HCT116 (cell line): ENCODE measurements at regions not wholly inside any gene's neighbourhood (a gene's known extent, or its start where the extent isn't known, plus 50 kb on each side); places are given as distances from the start of the nearest gene placed in this dataset.

Experiments
- ATAC-seq: fragments of 200-7000 bp; cut with Tn5 transposase; 2 replicates; pipeline ENCODE4 v1.9.1; 2020; ENCODE audit warnings: mild to moderate bottlenecking, moderate library complexity
- BruUV-seq: library from RNA; stranded (reverse); fragments of 400-500 nt; replicated peaks from 2 replicates; lab custom pipeline; 2021; lab: Mats Ljungman, UMichigan
- CTCF ChIA-PET: fragments of 300-600 bp; sonication (Branson Sonifier 250); formaldehyde crosslinking; loops from one replicate; lab custom pipeline; 2021; ENCODE audit warnings: antibody characterized with exemption; lab: Charles Lee
- POLR2A ChIA-PET: fragments of 300-600, 350-600 bp; sonication (Branson Sonifier 250); formaldehyde crosslinking; loops from one replicate; lab custom pipeline; 2021; ENCODE audit warnings: antibody characterized with exemption; lab: Charles Lee
- RAD21 ChIA-PET, 2 experiments: fragments of 300-600 bp; sonication (Branson Sonifier 250); formaldehyde crosslinking; loops; one replicate each; lab custom pipeline; 2023; ENCODE audit warnings: low total read pairs in 2 of 2; ENCODE audit not compliant: uncharacterized antibody in 2 of 2, unreplicated experiment in 2 of 2, low non-redundant PET in 1 of 2; lab: Charles Lee
- DNase-seq: peaks from one replicate; pipeline ENCODE4 v3.0.0-alpha.2; 2010; ENCODE audit warnings: low read depth, low spot score
- H2AFZ ChIP-seq: fragments of 200-600 bp; shearing (Covaris generic), sonication (generic); 2 replicates; pipeline ENCODE4 v1.6.1; 2017; ENCODE audit warnings: low read depth, mixed run types, mixed read lengths, antibody characterized with exemption, low read length; ENCODE audit not compliant: poor library complexity, severe bottlenecking
- H3K27ac ChIP-seq: 2 replicates; pipeline ENCODE4 v1.5.1; 2012; ENCODE audit warnings: low read depth, low read length
- H3K27me3 ChIP-seq: fragments of 200-600 bp; sonication (generic); 2 replicates; pipeline ENCODE4 v1.6.1; 2016; ENCODE audit warnings: mixed run types, low read length, mixed read lengths; ENCODE audit not compliant: insufficient read depth
- H3K36me3 ChIP-seq, 2 experiments: fragments of 200-500 bp in 1 of 2; fragments of 200-600 bp in 1 of 2; sonication (Bioruptor generic) in 1 of 2; sonication (generic) in 1 of 2; 2 replicates each; pipeline versions ENCODE4 v1.5.1 to v1.6.1; 2014 to 2016; ENCODE audit warnings: low read length in 2 of 2, inconsistent platforms in 1 of 2, mixed read lengths in 1 of 2, mixed run types in 1 of 2; ENCODE audit not compliant: insufficient read depth in 2 of 2, control insufficient read depth in 1 of 2
- H3K4me1 ChIP-seq, 2 experiments: fragments of 200-600 bp in 1 of 2; sonication (generic) in 1 of 2; 2 replicates each; pipeline versions ENCODE4 v1.5.1 to v1.6.1; 2012 to 2017; ENCODE audit warnings: low read length in 2 of 2, inconsistent platforms in 1 of 2, mild to moderate bottlenecking in 1 of 2, mixed read lengths in 1 of 2, mixed run types in 1 of 2, moderate library complexity in 1 of 2; ENCODE audit not compliant: insufficient read depth in 2 of 2, control insufficient read depth in 1 of 2
- H3K4me2 ChIP-seq: fragments of 200-600 bp; sonication (generic); 2 replicates; pipeline ENCODE4 v1.6.1; 2017; ENCODE audit warnings: mixed run types, low read length, mixed read lengths
- H3K4me3 ChIP-seq, 2 experiments: fragments of 200-600 bp in 1 of 2; sonication (generic) in 1 of 2; replicated peaks in 1 of 2; 2 replicates each; pipeline ENCODE4 v1.5.1; 2011 to 2016; ENCODE audit warnings: low read length in 2 of 2, control low read depth in 1 of 2, low read depth in 1 of 2, mild to moderate bottlenecking in 1 of 2, mixed read lengths in 1 of 2, mixed run types in 1 of 2
- H3K79me2 ChIP-seq: fragments of 200-600 bp; sonication (generic); 2 replicates; pipeline ENCODE4 v1.6.1; 2017; ENCODE audit warnings: mild to moderate bottlenecking, mixed run types, low read length, moderate library complexity, mixed read lengths; ENCODE audit not compliant: insufficient read depth
- H3K9ac ChIP-seq: fragments of 200-600 bp; sonication (generic); 2 replicates; pipeline ENCODE4 v1.6.1; 2016; ENCODE audit warnings: low read length, mixed read lengths
- H3K9me2 ChIP-seq: fragments of 200-600 bp; sonication (generic), shearing (Covaris generic); 2 replicates; pipeline ENCODE4 v1.6.1; 2017; ENCODE audit warnings: mixed run types, mild to moderate bottlenecking, moderate library complexity; ENCODE audit not compliant: insufficient read depth
- H3K9me3 ChIP-seq, 2 experiments: fragments of 200-500 bp in 1 of 2; fragments of 200-600 bp in 1 of 2; sonication (Bioruptor generic) in 1 of 2; sonication (generic) in 1 of 2; 2 replicates each; pipeline ENCODE4 v1.6.1; 2014 to 2017; ENCODE audit warnings: low read length in 2 of 2, mixed read lengths in 2 of 2, inconsistent platforms in 1 of 2, low read depth in 1 of 2, mild to moderate bottlenecking in 1 of 2, mixed run types in 1 of 2, moderate library complexity in 1 of 2; ENCODE audit not compliant: control insufficient read depth in 1 of 2, insufficient read depth in 1 of 2
- H4K20me1 ChIP-seq: fragments of 200-600 bp; sonication (generic), shearing (Covaris generic); 2 replicates; pipeline ENCODE4 v1.6.1; 2017; ENCODE audit warnings: mixed run types, mild to moderate bottlenecking, moderate library complexity; ENCODE audit not compliant: insufficient read depth
- CTCF ChIP-seq, 3 experiments: fragments of 200-600 bp in 1 of 3; sonication (generic) in 1 of 3; IDR thresholded peaks in 2 of 3; conservative IDR thresholded peaks in 1 of 3; 2 replicates each; pipeline ENCODE4 v1.5.1; 2012 to 2017; ENCODE audit warnings: low read depth in 2 of 3, low read length in 2 of 3, antibody characterized with exemption in 1 of 3, borderline replicate concordance in 1 of 3, control low read depth in 1 of 3, mild to moderate bottlenecking in 1 of 3, mixed read lengths in 1 of 3, mixed run types in 1 of 3, moderate library complexity in 1 of 3; ENCODE audit not compliant: insufficient read depth in 1 of 3
- EZH2 ChIP-seq: fragments of 200-600 bp; sonication (generic); IDR thresholded peaks from 2 replicates; pipeline ENCODE4 v1.6.1; 2017; ENCODE audit warnings: antibody characterized with exemption, mixed run types
- EZH2phosphoT487 ChIP-seq: fragments of 200-600 bp; IDR thresholded peaks from 2 replicates; pipeline ENCODE4 v1.6.1; 2018; ENCODE audit warnings: antibody characterized with exemption, borderline replicate concordance
- POLR2A ChIP-seq: IDR thresholded peaks from 2 replicates; pipeline ENCODE4 v1.7.0; 2011; ENCODE audit warnings: borderline replicate concordance; ENCODE audit not compliant: insufficient read depth, insufficient read length; ENCODE audit errors: extremely low read depth
- RAD21 ChIP-seq: IDR thresholded peaks from 2 replicates; pipeline ENCODE4 v1.6.1; 2012; ENCODE audit warnings: low read depth, mild to moderate bottlenecking
- ZBTB33 ChIP-seq: IDR thresholded peaks from 2 replicates; pipeline ENCODE4 v1.6.1; 2011; ENCODE audit warnings: mild to moderate bottlenecking, low read length, moderate library complexity; ENCODE audit not compliant: insufficient replicate concordance; ENCODE audit errors: extremely low read depth
- intact Hi-C: fragments of 100-400 bp; cut with micrococcal nuclease; formaldehyde crosslinking; loops from 2 replicates; pipeline ENCODE4 v1.10.0; 2022

DNA sequence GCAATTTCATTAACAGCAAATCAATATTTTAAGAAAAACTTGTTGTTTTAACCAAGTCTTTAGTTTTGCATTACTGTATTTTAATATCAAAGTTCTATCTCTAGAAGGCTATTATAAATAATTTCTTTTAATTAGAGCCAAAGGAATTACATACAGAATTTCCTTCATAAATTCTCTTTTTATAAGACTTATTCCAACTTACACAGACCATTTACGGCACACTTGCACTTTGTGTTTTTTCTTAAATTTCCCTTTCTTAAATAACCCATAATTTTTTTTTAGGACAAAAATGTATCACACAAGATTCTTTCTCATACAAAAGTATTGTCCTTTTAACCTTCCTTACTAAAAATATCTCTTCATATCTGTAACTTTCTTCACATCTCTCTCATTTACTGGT is 458.5 kb upstream of the CHRM3 start:
- no peak for DNase-seq

More for the DNA sequence above, 458.5 kb upstream of the CHRM3 start:
- no peaks in the 10 kb centered on the region for H3K27me3 ChIP-seq
- ATAC-seq: no peak
- H3K36me3 ChIP-seq: no peaks in the 10 kb centered on the region
- H2AFZ ChIP-seq: no peak overlapping the region
- RAD21 ChIA-PET: no interaction called here
- H4K20me1 ChIP-seq: no peaks in the 10 kb centered on the region
- no peak for TF ChIP-seq RAD21
- TF ChIP-seq EZH2phosphoT487: no peak
- TF ChIP-seq ZBTB33: no peak
- no peak for TF ChIP-seq CTCF (IDR thresholded peaks at IDR 0.05 in 2 of 3, conservative IDR thresholded peaks at IDR 0.05 in 1 of 3; ENCODE audit: borderline replicate concordance in 1 of 3, insufficient read depth in 1 of 3, low read depth in 2 of 3, low read length in 2 of 3)
- no peak for TF ChIP-seq POLR2A
- no peak for TF ChIP-seq EZH2
- H3K4me3 ChIP-seq: no peak overlapping the region
- intact Hi-C loops: no loop called here
- no TSS peak for BruUV-seq
- H3K4me1 ChIP-seq: no peaks in the 10 kb centered on the region
- POLR2A ChIA-PET: no interaction called here
- H3K79me2 ChIP-seq: no peaks in the 10 kb centered on the region
- no peaks in the 10 kb centered on the region for H3K9me2 ChIP-seq
- H3K9me3 ChIP-seq: peaks cover 11 to 27% of the 10 kb centered on the region in 2 experiments; a peak in 2 of 4 replicates
- H3K4me2 ChIP-seq: no peak overlapping the region
- no peak overlapping the region for H3K9ac ChIP-seq
- CTCF ChIA-PET: no interaction called here
- H3K27ac ChIP-seq: no peak overlapping the region
